ENCODE measurements at regions not wholly inside any gene's neighbourhood (a gene's known extent, or its start where the extent isn't known, plus 50 kb on each side); places are given as distances from the start of the nearest gene placed in this dataset.

DNA sequence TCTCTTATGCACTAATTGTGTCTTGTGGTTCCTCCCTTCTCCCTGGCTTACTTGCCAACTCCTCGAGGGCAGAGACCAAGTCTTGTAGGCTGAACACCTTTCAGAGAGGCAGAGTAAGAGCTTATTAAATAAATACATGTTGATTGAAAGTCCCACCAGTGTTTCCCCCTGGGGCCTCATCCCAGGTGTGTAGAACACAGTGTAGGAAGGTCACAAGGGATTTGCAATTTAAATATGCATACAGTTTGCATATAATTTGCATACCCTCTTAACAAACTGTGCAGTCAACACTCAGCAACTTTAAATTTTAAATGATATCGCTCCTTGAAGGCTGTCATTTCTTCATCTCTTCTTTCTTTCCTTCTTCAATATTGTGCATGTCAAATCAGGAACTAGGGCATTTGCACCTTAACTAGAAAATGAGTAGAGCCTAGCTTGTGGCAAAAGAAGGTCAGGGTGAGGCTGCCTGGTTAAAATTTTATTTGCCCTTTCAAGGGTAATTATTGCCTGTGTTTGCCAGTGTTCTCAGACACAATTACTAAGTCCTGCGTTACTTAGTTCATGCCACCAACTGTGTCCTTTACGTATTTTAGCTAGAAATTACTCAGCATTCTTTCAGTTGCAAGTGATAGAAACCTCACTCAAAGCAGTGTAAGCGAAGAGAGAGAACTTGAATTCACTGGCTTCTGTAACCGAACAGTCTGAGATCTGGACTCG lies 465.7 kb downstream of the HAPSTR1 start:
- H3K27me3 ChIP-seq = no peaks in the 10 kb centered on the region
- no peaks in the 10 kb centered on the region for H3K36me3 ChIP-seq
- H3K9me3 ChIP-seq = no peaks in the 10 kb centered on the region
- in situ Hi-C loops (cut with MboI; ENCODE audit: low pct_ligation_motif_present in 1 of 4, low pct_unique_long_range_greater_than_20kb in 1 of 4, low sequenced_read_pairs in 3 of 4) = no loop called here
- intact Hi-C loops (cut with DNase I; ENCODE audit: low total_unique reads) = no loop called here
- H3K4me1 ChIP-seq = no peaks in the 10 kb centered on the region
- no peak for DNase-seq
- 67 to 75% methylated on average over 3 to 7 of the region's 7 CpGs for WGBS, 2 donors (ENCODE audit: low coverage in 1 of 2)
- TF ChIP-seq EP300 (IDR thresholded peaks at IDR 0.05; ENCODE audit: low read depth) = no peak
- no peak for TF ChIP-seq POLR2AphosphoS5 (IDR thresholded peaks at IDR 0.05)
- TF ChIP-seq POLR2A (IDR thresholded peaks at IDR 0.05) = no peak
- TF ChIP-seq, protein P1, sequence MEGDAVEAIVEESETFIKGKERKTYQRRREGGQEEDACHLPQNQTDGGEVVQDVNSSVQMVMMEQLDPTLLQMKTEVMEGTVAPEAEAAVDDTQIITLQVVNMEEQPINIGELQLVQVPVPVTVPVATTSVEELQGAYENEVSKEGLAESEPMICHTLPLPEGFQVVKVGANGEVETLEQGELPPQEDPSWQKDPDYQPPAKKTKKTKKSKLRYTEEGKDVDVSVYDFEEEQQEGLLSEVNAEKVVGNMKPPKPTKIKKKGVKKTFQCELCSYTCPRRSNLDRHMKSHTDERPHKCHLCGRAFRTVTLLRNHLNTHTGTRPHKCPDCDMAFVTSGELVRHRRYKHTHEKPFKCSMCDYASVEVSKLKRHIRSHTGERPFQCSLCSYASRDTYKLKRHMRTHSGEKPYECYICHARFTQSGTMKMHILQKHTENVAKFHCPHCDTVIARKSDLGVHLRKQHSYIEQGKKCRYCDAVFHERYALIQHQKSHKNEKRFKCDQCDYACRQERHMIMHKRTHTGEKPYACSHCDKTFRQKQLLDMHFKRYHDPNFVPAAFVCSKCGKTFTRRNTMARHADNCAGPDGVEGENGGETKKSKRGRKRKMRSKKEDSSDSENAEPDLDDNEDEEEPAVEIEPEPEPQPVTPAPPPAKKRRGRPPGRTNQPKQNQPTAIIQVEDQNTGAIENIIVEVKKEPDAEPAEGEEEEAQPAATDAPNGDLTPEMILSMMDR (IDR thresholded peaks at IDR 0.05) = no peak
- no peak overlapping the region for H3K27ac ChIP-seq
- H3K4me3 ChIP-seq = no peak overlapping the region

DNA sequence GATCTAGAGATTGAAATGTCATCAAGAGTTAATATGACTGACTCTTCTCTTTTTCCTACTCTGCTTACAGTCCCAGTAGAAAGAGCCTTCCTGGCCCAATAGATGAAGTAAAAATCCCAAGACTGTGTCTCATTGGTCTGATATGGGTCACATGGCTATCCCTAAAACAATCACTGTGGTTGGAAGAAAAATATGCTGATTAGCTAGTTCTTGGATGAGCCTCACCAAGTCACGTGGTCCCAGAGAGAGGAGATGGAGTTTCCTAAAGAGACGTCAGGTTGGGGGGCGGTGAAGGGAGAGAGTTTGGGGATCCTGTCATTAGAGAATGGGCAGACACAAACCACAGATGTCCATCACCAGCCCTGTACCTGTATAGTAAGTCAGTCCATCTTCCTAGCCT lies 466.3 kb downstream of the HAPSTR1 start:
- in situ Hi-C loops (cut with MboI; ENCODE audit: low pct_ligation_motif_present in 1 of 4, low pct_unique_long_range_greater_than_20kb in 1 of 4, low sequenced_read_pairs in 3 of 4) = no loop called here
- no peak for TF ChIP-seq POLR2AphosphoS5 (IDR thresholded peaks at IDR 0.05)
- no peak for TF ChIP-seq EP300 (IDR thresholded peaks at IDR 0.05; ENCODE audit: low read depth)
- no peak for TF ChIP-seq POLR2A (IDR thresholded peaks at IDR 0.05)
- TF ChIP-seq, protein P1 (IDR thresholded peaks at IDR 0.05) = no peak
- Histone ChIP-seq H3K36me3 (no peaks in the 10 kb centered on the region), H3K27ac (no peak overlapping the region), H3K4me3 (no peak overlapping the region), H3K9me3 (no peaks in the 10 kb centered on the region), H3K27me3 (no peaks in the 10 kb centered on the region), H3K4me1 (no peaks in the 10 kb centered on the region)
- intact Hi-C loops (cut with DNase I; ENCODE audit: low total_unique reads) = no loop called here
- no peak for DNase-seq
- 75% methylated on average over 3 of the region's 3 CpGs; no CpG with 5 or more reads in 1 of the 2 donors for WGBS, 2 donors (ENCODE audit: low coverage in 1 of 2)

DNA sequence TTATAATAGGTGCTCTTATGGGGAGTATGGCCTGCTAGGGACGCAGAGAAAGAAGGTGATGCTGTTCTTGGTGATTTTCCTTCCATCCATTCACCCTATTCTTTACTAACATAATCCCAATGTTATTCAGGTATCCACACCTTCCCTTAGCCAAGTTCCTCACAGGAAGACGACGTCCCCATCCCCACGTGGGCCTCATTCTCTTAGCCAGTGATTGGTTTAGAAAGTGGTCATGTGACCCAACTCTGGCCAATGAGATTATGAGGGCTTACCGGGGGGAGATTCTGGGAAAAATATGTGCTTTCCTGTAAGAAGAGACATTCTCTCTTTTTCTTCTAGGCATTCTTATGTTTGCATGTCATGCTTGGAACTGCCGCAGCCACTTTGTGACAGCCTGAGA lies 474.7 kb downstream of the HAPSTR1 start:
- in situ Hi-C loops (cut with MboI; ENCODE audit: low pct_ligation_motif_present in 1 of 4, low pct_unique_long_range_greater_than_20kb in 1 of 4, low sequenced_read_pairs in 3 of 4) (no loop called here), intact Hi-C loops (cut with DNase I; ENCODE audit: low total_unique reads) (no loop called here)
- no peak for TF ChIP-seq POLR2AphosphoS5 (IDR thresholded peaks at IDR 0.05)
- TF ChIP-seq, protein P1 (IDR thresholded peaks at IDR 0.05) = no peak
- TF ChIP-seq POLR2A (IDR thresholded peaks at IDR 0.05) = no peak
- no peak for TF ChIP-seq EP300 (IDR thresholded peaks at IDR 0.05; ENCODE audit: low read depth)
- DNase-seq = no peak
- no peaks in the 10 kb centered on the region for H3K36me3 ChIP-seq
- H3K9me3 ChIP-seq = no peaks in the 10 kb centered on the region
- H3K27ac ChIP-seq = no peak overlapping the region
- H3K4me1 ChIP-seq = no peaks in the 10 kb centered on the region
- no peaks in the 10 kb centered on the region for H3K27me3 ChIP-seq
- no peak overlapping the region for H3K4me3 ChIP-seq
- 85 to 100% methylated on average over 1 to 6 of the region's 6 CpGs for WGBS, 2 donors (ENCODE audit: low coverage in 1 of 2)

DNA sequence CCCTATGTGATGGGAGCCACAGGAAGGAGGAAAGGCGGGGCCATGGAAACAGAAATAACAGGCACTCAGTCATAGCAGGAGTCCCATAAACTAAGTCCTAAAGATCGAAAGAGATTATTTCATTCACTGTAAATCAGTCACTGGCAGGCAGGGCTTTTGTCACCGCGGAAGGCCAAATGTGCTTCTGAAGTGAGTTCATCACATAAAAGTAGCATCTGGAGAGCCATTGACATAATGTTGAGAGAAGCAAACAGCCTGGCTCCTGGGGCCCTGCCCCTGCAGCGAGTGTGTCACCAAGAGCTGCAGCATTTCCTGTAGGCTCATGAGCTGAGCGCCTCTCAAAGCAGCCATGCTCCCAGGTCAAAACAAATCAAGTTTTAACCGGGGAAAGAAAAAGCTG lies 476.2 kb downstream of the HAPSTR1 start:
- Histone ChIP-seq H3K9me3 (no peaks in the 10 kb centered on the region), H3K36me3 (no peaks in the 10 kb centered on the region), H3K4me1 (no peaks in the 10 kb centered on the region), H3K4me3 (no peak overlapping the region), H3K27ac (no peak overlapping the region), H3K27me3 (no peaks in the 10 kb centered on the region)
- no peak for TF ChIP-seq POLR2A (IDR thresholded peaks at IDR 0.05)
- no peak for TF ChIP-seq POLR2AphosphoS5 (IDR thresholded peaks at IDR 0.05)
- TF ChIP-seq EP300 (IDR thresholded peaks at IDR 0.05; ENCODE audit: low read depth) = no peak
- TF ChIP-seq, protein P1 (IDR thresholded peaks at IDR 0.05) = no peak
- 51 to 66% methylated on average over 5 to 7 of the region's 7 CpGs for WGBS, 2 donors (ENCODE audit: low coverage in 1 of 2)
- DNase-seq = no peak
- in situ Hi-C loops (cut with MboI; ENCODE audit: low pct_ligation_motif_present in 1 of 4, low pct_unique_long_range_greater_than_20kb in 1 of 4, low sequenced_read_pairs in 3 of 4) (no loop called here), intact Hi-C loops (cut with DNase I; ENCODE audit: low total_unique reads) (no loop called here)
